SK-N-MC (cell line): ENCODE measurements at regions not wholly inside any gene's neighbourhood (a gene's known extent, or its start where the extent isn't known, plus 50 kb on each side); places are given as distances from the start of the nearest gene placed in this dataset.

Experiments used
- DNase-seq: peaks from one replicate; pipeline ENCODE4 v3.0.0-alpha.2; 2011; ENCODE audit warnings: low read depth, low spot score
- H3K27ac ChIP-seq: fragments of 200-600 bp; sonication (generic); 2 replicates; pipeline ENCODE4 v1.5.1; 2016; ENCODE audit warnings: mixed run types
- H3K36me3 ChIP-seq: fragments of 200-600 bp; sonication (generic); 2 replicates; pipeline ENCODE4 v1.6.1; 2017; ENCODE audit warnings: antibody characterized with exemption, low read length, mixed read lengths; ENCODE audit not compliant: insufficient read depth
- H3K4me3 ChIP-seq: fragments of 200-600 bp; sonication (generic); 2 replicates; pipeline ENCODE4 v1.5.1; 2016
- H3K9ac ChIP-seq: fragments of 200-600 bp; sonication (generic); 2 replicates; pipeline ENCODE4 v1.8.0; 2017; ENCODE audit warnings: mixed run types, mixed read lengths; ENCODE audit not compliant: insufficient read length
- H3K9me3 ChIP-seq: fragments of 200-600 bp; sonication (generic); 2 replicates; pipeline ENCODE4 v1.6.1; 2017; ENCODE audit warnings: low read depth, mild to moderate bottlenecking, antibody characterized with exemption, low read length, moderate library complexity, mixed read lengths
- EZH2 ChIP-seq: fragments of 200-600 bp; sonication (generic); IDR thresholded peaks from one replicate; pipeline ENCODE4 v1.6.1; 2017; ENCODE audit warnings: antibody characterized with exemption
- FOXP2 ChIP-seq: optimal IDR thresholded peaks from 2 replicates; pipeline ENCODE3; 2011; ENCODE audit warnings: mild to moderate bottlenecking, moderate library complexity; ENCODE audit not compliant: insufficient read depth; ENCODE audit errors: extremely low read length, control extremely low read depth
- POLR2AphosphoS5 ChIP-seq: IDR thresholded peaks from 2 replicates; pipeline ENCODE4 v1.6.1; 2012; ENCODE audit warnings: mild to moderate bottlenecking, low read depth, low read length, borderline replicate concordance

DNA sequence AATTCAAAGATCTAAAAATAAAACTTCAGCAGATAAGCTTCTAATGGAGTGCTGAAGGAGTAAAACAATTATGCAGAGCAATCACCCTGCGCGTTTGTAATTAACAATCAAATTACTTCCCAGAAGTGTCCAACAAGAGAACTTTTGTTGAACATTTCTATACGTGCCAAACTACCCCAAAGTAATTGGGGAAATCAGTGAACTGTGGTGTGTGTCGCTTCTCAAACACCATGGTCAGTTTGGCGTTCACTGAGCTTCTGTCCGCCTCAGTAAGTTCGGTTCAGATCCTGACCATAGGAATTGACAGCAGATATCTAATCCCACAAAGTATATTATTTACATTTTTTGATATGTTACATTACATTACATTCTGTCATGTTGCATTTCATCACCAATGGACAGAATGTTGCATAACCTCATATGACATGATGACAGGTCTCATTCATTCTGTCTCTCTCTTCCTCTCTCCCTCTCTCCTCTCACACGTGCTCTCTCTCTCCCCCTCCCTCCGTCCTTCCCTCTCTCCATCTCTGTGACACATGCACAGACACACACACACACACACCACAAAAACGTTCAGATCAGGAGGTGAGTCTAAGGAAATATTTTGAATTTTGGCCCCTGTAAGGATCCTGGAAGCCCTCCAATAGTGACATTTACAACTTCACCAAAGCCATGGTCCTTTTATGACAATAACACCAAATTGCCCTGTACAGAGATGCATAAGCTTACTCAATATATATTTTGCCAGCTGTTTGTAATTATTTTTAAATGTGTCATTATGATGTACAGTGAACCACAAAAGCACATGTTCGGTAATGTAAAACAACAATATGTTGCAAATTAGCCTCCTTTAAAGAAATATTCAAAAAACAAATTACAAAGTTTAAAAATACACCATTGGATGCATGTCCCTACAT is 269.2 kb downstream of the FIGN start:
- no peak for DNase-seq
- H3K4me3 ChIP-seq = no peak overlapping the region
- TF ChIP-seq POLR2AphosphoS5 (no peak), EZH2 (no peak), FOXP2 (no peak)
- no peaks in the 10 kb centered on the region for H3K9me3 ChIP-seq
- H3K27ac ChIP-seq = no peak overlapping the region
- H3K9ac ChIP-seq = peak overlapping the region; percentile 28
- H3K36me3 ChIP-seq = no peaks in the 10 kb centered on the region

GRCh38 chr2:163465440-163465839 is 270.4 kb downstream of the FIGN start:
- no peak overlapping the region for H3K27ac ChIP-seq
- TF ChIP-seq FOXP2 (no peak), EZH2 (no peak), POLR2AphosphoS5 (no peak)
- no peak overlapping the region for H3K9ac ChIP-seq
- no peaks in the 10 kb centered on the region for H3K36me3 ChIP-seq
- no peak for DNase-seq
- H3K9me3 ChIP-seq = no peaks in the 10 kb centered on the region
- H3K4me3 ChIP-seq = no peak overlapping the region

DNA sequence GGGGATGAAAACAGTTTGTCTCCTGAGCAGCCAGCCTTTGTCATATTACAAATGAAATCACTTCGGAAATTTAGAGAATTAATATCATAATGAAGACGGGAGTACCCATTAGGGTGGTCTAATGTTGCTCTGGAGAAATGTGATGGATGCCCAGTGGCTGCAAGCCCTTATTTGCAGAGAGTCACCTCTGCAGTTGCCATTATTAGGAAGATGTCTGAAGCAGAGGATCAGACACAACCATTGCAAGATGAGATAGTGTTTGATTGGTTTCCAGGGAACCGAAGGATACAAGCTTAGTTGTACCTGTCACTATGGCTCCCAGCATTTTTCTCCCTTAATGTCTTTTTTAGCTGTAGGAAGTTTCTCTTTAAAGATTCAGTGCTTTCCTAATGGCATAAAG is 272.4 kb downstream of the FIGN start:
- Histone ChIP-seq H3K27ac (no peak overlapping the region), H3K4me3 (no peak overlapping the region), H3K36me3 (no peaks in the 10 kb centered on the region), H3K9ac (no peak overlapping the region), H3K9me3 (no peaks in the 10 kb centered on the region)
- DNase-seq = no peak
- TF ChIP-seq EZH2 (no peak), POLR2AphosphoS5 (no peak), FOXP2 (no peak)

DNA sequence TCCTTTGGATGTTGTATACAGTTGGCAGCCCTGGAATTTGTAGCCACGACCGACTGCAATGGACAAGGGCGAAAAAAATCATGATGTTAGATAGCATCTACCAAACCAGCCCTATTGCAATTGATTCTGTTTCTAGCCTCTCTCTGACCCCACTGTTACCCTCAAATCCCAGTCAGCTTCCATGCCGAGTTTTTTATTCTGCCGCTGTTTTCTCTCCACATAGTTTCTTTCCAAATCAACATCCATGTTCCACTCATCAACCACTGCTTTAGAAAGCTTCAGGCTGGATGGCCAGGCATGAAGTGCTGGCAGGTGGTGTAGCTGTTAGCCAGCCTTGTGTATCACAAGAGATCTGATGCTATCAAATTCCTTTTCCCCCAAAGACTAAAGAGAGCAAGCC is 272.8 kb downstream of the FIGN start:
- no peak overlapping the region for H3K9ac ChIP-seq
- no peak for TF ChIP-seq FOXP2
- TF ChIP-seq POLR2AphosphoS5 = no peak
- TF ChIP-seq EZH2 = no peak
- no peaks in the 10 kb centered on the region for H3K9me3 ChIP-seq
- H3K36me3 ChIP-seq = no peaks in the 10 kb centered on the region
- no peak for DNase-seq
- H3K4me3 ChIP-seq = no peak overlapping the region
- no peak overlapping the region for H3K27ac ChIP-seq

DNA sequence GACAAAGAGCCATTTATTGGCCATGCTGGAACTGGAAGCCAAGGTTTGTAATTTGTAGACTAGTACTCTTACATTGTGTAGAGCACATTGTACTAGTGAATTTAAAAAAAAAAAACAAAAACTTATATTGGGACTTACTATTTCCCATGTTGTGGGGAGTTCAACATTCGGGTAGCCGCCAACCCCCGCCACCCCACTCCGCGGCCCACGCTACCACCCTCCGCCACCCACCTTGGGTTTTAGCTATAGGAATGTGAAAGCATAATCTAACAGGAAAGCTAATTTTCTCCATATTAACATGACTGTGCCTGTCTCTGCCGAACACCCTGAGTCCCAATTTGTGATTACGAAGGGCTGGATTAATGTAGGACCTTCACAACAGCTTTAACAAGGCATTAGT is 275.8 kb downstream of the FIGN start:
- Histone ChIP-seq H3K36me3 (no peaks in the 10 kb centered on the region), H3K4me3 (no peak overlapping the region), H3K9me3 (no peaks in the 10 kb centered on the region), H3K9ac (no peak overlapping the region), H3K27ac (no peak overlapping the region)
- DNase-seq = no peak
- TF ChIP-seq EZH2 = no peak
- TF ChIP-seq POLR2AphosphoS5 = no peak

DNA sequence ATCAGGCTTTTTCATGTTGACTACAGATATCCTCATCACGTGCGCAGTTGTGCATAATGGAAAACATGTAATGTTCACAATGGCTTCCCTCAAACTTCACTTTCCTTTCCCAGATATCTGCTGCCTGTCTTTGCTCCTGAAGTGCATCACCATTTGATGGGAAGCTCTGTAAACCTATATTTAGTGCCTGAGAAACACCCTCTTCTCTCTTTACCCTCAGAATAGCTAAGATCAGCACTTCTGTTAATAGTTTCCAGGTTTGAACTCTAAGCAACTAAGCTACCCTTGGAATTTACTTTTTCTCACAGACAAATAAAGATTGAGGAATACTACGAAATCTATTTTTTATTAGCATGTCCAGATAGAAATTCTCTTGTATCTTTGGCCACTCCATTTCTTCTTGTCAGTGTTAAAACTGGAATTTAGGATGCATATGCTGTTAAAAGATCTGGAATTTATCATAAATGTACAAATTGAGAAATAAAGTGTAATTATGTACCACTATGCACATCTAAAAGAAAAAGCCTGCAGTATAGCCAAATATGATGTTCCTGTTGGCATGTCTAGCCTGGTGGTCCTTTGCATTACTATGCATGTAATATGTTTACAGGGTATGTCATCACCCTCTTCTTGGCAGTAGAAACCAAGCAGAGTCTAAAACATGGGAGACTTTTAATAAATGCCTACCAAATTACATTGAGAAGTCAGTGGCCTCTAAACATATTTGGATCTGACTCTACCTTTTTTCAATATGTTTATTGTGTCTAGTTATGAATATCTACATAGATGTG is 278.7 kb downstream of the FIGN start:
- no peak for TF ChIP-seq POLR2AphosphoS5
- no peak for TF ChIP-seq FOXP2
- TF ChIP-seq EZH2 = no peak
- Histone ChIP-seq H3K9me3 (no peaks in the 10 kb centered on the region), H3K36me3 (no peaks in the 10 kb centered on the region), H3K27ac (peak overlapping the region; percentile 61), H3K9ac (peak overlapping the region; percentile 11), H3K4me3 (no peak overlapping the region)
- DNase-seq = peak; percentile 24

GRCh38 chr2:163455815-163456214 is 280.0 kb downstream of the FIGN start:
- no peak overlapping the region for H3K4me3 ChIP-seq
- no peak overlapping the region for H3K9ac ChIP-seq
- H3K36me3 ChIP-seq = no peaks in the 10 kb centered on the region
- TF ChIP-seq EZH2 (no peak), POLR2AphosphoS5 (no peak), FOXP2 (no peak)
- no peak for DNase-seq
- H3K9me3 ChIP-seq = no peaks in the 10 kb centered on the region
- no peak overlapping the region for H3K27ac ChIP-seq

DNA sequence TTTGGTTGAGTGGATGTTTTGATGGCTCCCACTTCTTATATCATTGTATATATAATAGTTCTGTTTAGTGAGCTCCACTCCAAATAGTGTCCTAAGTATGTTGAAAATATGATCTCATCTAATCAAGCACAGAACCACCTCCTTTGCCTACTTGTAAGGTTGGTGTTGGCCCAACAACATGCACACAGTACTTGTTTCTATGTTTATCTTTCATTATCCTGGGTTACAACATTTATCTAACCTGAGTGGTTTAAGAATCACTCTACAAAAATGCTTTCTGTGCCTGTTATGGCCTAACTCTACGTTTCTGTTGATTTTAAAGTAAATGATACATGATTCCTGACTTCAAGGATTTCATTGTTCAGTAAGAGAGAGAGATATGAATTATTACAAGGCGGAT is 281.9 kb downstream of the FIGN start:
- TF ChIP-seq EZH2 (no peak), POLR2AphosphoS5 (no peak), FOXP2 (no peak)
- no peak overlapping the region for H3K9ac ChIP-seq
- no peaks in the 10 kb centered on the region for H3K9me3 ChIP-seq
- no peak for DNase-seq
- no peaks in the 10 kb centered on the region for H3K36me3 ChIP-seq
- no peak overlapping the region for H3K27ac ChIP-seq
- no peak overlapping the region for H3K4me3 ChIP-seq
